Stimulated activated CD4-positive, alpha-beta T cell treated with anti-CD3 and anti-CD28 coated beads, Interleukin-15, amount 100 ng/mL, for 24 hours (primary cell): ENCODE measurements at regions not wholly inside any gene's neighbourhood (a gene's known extent, or its start where the extent isn't known, plus 50 kb on each side); places are given as distances from the start of the nearest gene placed in this dataset.

ENCODE experiments used
- DNase-seq: peaks from one replicate; pipeline ENCODE4 v3.0.0-alpha.2; 2020

GRCh38 chr18:10290638-10291235 lies 163.7 kb upstream of the APCDD1 start:
- DNase-seq: no peak

- DNase-seq: no peak
Measured at GRCh38 chr18:10291568-10291981, 162.9 kb upstream of the APCDD1 start.

- DNase-seq: no peak
Measured at GRCh38 chr18:10293966-10294365, 160.5 kb upstream of the APCDD1 start.

- no peak for DNase-seq
Measured at GRCh38 chr18:10295751-10296150, 158.7 kb upstream of the APCDD1 start.

GRCh38 chr18:10296491-10296890 lies 157.9 kb upstream of the APCDD1 start:
- no peak for DNase-seq

GRCh38 chr18:10297086-10297485 lies 157.3 kb upstream of the APCDD1 start:
- no peak for DNase-seq

- no peak for DNase-seq
Measured at GRCh38 chr18:10298346-10298745, 156.1 kb upstream of the APCDD1 start.

- no peak for DNase-seq
Measured at GRCh38 chr18:10299643-10300042, 154.8 kb upstream of the APCDD1 start.

GRCh38 chr18:10300739-10301138 lies 153.7 kb upstream of the APCDD1 start:
- DNase-seq: no peak

GRCh38 chr18:10301831-10302483 lies 152.5 kb upstream of the APCDD1 start:
- no peak for DNase-seq

GRCh38 chr18:10303171-10303570 lies 151.3 kb upstream of the APCDD1 start:
- DNase-seq: no peak

GRCh38 chr18:10304853-10305252 lies 149.6 kb upstream of the APCDD1 start:
- no peak for DNase-seq

- no peak for DNase-seq
Measured at GRCh38 chr18:10306779-10307178, 147.7 kb upstream of the APCDD1 start.

GRCh38 chr18:10308154-10308553 lies 146.3 kb upstream of the APCDD1 start:
- DNase-seq: no peak

- no peak for DNase-seq
Measured at GRCh38 chr18:10310626-10311025, 143.8 kb upstream of the APCDD1 start.

GRCh38 chr18:10312326-10313015 lies 142.0 kb upstream of the APCDD1 start:
- no peak for DNase-seq

GRCh38 chr18:10313016-10313342 lies 141.5 kb upstream of the APCDD1 start:
- DNase-seq: no peak

GRCh38 chr18:10314066-10314465 lies 140.4 kb upstream of the APCDD1 start:
- no peak for DNase-seq

- no peak for DNase-seq
Measured at GRCh38 chr18:10315522-10315921, 138.9 kb upstream of the APCDD1 start.

GRCh38 chr18:10316778-10317177 lies 137.7 kb upstream of the APCDD1 start:
- DNase-seq: no peak

- DNase-seq: no peak
Measured at GRCh38 chr18:10317864-10318690, 136.4 kb upstream of the APCDD1 start.

- DNase-seq: no peak
Measured at GRCh38 chr18:10318691-10318970, 135.8 kb upstream of the APCDD1 start.

GRCh38 chr18:10319026-10319425 lies 135.4 kb upstream of the APCDD1 start:
- DNase-seq: no peak
